GM19324 (cell line): ENCODE measurements at regions not wholly inside any gene's neighbourhood (a gene's known extent, or its start where the extent isn't known, plus 50 kb on each side); places are given as distances from the start of the nearest gene placed in this dataset.

Source experiments
- ATAC-seq: cut with Tn5 transposase; IDR thresholded peaks from one replicate; pipeline ENCODE4 v1.9.1; 2021; ENCODE audit warnings: mild to moderate bottlenecking, moderate library complexity; ENCODE audit not compliant: unreplicated experiment, low FRiP score

- no peak for ATAC-seq
These were observed 478.8 kb upstream of the RAG2 start for GRCh38 chr11:37076866-37077265.

GRCh38 chr11:37072538-37073055 is 474.6 kb upstream of the RAG2 start:
- no peak for ATAC-seq

DNA sequence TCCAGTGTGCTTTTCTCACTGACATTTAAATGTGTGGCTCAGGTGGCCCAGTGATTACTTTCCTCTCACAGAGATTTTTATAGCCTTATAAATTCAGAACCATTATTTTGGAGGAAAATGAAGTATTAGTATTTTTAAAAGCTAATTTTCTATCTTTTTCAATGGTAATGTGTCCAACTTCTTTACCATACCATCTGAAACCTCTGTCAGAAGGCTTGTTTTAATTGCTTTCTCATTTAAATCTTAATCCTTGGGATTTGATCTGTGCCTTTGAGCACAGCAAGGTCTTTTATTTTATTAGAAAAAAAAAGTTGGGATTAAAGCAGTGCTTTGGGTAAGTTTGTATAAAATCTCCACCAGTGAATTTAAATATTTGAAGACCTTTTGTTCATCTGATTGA is 452.3 kb upstream of the RAG2 start:
- ATAC-seq: no peak

DNA sequence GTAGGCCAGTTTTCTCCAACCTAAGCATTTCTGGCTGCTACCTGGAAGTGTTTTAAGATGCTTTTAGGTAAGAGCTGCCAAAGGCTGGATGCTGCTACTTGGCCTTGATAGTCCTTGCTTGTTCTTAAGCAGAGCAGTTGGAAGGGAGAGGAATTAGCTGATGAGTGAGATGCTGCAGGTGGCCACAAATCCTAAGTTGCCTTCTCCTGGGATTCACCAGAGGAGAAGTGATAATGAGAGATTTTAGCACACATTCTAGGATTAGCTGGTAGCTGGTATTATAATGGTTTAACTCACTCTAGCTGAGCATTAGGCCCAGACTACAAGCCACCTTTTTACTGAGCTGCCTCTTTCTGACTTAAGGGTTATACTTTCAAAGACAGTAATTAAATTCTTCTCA is 442.9 kb upstream of the RAG2 start:
- ATAC-seq: no peak

GRCh38 chr11:37038911-37039310 is 440.9 kb upstream of the RAG2 start:
- no peak for ATAC-seq

DNA sequence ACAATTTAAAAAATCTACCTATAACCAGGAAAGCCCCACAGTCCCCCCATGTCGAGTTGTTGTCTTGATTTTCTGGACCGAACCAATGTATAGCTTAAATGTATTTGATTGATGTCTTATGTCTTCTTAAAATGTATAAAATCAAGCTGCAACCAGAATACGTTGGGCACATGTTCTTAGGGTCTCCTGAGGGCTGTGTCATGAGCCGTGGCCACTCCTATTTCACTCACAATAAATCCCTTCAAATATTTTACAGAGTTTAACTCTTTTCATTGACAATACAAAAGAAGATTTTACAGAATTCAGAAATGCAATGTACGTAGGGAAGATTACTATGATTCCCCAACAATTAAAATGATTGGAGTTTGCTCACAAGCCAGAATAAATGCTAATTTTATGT is 428.7 kb upstream of the RAG2 start:
- ATAC-seq: no peak

DNA sequence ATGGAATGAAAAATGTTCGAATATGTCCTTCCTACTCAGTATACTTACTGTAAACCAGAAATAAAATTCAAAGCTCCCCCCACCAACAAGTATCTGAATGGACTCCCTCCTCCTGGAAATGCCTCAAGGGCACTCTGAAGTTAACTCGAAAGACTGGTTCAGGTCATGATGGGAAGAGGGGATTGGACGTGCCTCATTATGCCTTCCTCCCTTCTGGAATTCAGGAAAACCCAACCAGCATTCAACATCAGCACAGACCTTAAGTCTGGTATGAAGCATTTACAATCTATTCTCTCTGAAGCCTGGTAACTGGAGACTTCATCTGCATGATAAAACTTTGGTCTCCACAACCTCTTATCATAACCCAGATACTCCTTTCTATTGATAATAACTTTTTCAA is 428.3 kb upstream of the RAG2 start:
- no peak for ATAC-seq

GRCh38 chr11:37006563-37006962 is 408.5 kb upstream of the RAG2 start:
- ATAC-seq: no peak

- ATAC-seq: no peak
These were observed 404.8 kb upstream of the RAG2 start for GRCh38 chr11:37002831-37003230.

DNA sequence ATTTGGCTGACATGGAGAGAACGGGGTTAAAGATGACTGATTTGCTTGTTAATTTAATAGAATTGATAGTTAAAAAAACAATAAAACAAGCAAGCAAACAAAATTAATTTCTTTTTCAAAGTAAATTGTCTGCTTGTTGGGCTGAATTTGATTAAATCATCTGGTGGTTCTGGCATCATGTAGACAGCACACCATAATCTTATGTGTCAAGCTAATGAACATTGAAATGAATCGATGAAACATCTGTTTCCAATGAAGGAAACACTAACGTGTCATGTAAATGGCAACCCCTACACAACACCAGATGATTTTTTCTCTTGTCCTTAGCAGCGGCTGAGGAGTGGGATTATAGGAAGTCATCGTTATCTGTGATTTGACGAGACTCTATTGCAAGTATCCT is 399.6 kb upstream of the RAG2 start:
- no peak for ATAC-seq

- ATAC-seq: no peak
These were observed 398.8 kb upstream of the RAG2 start for GRCh38 chr11:36996795-36997194.

- ATAC-seq: no peak
These were observed 396.2 kb upstream of the RAG2 start for GRCh38 chr11:36994208-36994607.

- ATAC-seq: no peak
These were observed 390.5 kb upstream of the RAG2 start for GRCh38 chr11:36988556-36988955.

GRCh38 chr11:36985562-36985961 is 387.5 kb upstream of the RAG2 start:
- ATAC-seq: no peak

- ATAC-seq: no peak
These were observed 378.7 kb upstream of the RAG2 start for GRCh38 chr11:36976741-36977140.

DNA sequence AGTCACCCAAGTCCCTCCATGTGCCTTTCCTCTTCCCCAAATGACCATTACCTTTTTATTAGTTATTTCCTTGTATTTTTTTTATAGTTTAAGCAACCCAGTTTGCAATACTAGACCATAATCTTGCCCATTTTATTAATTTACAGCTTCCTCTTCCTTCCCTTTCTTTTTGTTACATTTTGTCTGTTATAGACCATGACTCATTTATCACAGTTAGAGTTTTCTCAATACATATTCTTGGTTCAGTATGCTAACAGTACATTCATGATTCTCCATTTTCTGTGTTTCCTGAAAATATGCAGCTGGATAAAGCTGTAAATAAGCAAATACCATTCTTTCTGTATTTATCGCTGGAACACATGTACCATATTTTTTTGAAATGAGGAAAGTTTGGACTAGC is 376.7 kb upstream of the RAG2 start:
- no peak for ATAC-seq

DNA sequence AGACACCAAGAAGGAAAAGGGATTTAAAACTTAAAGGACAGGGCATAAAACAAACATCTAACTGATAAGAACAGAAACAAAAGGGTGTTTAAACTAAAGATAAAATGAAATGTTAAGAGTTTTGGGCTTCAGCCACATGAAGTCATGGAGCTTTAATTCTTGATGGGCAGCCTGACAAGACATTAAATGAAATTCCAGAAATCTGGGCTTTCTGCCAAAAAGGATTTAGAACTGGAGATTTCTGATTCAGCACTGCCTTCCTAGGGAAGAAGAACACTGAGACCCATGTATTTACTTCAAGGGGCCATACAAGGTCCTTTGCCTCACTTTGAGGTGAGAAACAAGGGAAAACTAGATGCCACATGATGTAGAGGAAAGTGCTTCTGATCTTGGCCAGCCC is 355.9 kb upstream of the RAG2 start:
- no peak for ATAC-seq

DNA sequence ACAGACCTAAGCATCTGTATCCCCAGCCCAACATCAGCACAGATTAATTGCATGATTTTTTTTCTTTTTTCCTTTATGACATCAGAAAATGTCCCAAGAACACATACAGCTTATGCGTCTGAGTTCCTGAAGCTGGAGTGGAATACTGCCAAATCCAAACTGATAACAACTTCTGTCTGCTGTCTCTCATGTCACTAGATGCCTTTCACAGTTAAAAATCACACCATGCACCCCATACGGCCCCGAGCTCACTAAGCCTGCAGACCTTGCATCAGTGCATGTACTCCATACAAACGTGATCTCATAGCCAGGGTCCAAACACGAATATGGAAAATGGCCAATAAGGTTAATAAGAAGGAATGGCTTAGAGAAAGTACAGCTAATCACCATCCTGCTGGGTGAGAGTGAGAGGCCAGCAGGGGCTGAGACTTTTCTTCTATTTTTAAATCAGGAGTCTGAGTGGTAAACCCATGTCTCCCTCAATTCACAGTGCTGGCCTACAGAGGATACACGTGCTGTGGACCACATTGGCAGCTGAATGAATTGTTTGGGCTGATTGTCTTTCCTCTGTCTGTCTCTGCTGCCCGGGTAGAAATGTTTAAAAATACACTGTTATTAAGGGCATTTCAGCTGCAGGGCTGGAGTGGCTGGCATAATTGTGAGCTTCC is 350.6 kb upstream of the RAG2 start:
- no peak for ATAC-seq

DNA sequence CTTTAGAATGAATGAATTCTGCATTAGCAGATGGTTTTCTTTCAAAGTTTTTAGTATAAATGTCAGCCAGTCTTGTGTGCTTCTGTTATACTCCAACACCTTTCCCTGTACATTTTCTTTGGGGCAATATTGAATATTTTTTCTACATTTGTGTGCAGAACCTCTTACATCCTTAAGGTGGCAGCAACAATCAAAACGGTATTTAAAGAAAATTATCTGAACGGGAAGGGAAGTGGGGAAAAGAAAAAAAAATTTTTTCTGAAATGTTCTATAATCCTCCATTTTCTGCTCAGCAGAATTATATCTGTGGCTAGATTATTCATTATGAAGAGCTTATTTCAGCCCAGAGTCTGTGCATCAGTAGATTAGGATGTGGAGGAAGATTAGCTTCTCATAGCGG is 347.3 kb upstream of the RAG2 start:
- ATAC-seq: no peak

DNA sequence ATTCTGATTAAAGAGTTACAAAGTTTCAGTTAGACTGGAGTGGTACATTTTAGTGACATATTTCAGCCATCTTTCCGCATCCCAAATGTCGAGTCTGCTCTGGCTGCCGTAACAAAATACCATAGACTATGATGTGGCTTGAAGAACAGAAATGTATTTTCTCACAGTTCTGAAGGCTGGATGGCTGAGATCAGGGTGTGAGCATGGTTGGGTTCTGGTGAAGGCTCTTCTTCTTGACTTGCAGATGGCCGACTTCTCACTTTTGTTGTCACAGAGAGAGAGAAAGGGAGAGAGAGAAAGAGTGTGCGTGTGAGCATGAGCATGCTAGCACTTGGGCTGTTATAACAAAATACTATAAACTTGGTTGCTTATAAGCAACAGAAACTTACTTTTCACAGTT is 335.4 kb upstream of the RAG2 start:
- no peak for ATAC-seq

DNA sequence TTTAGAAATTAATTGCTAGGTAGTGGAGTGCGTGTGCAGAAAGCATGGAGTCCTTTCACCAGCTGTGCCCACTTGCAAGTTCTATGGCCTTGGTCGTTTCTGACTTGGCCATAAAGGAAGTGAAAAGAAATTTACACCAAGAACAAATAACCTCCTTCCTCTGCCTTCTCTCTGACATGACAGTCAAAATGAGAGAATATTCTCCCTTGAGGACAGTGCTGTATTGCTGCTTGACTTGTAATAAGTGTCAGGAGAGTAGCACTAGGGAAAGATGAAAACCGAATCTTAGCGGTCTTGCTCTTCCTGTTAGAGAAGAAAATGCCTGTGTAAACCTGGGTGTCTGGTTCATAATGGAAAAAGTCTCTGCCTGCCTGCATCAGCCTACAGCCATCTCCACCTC is 333.1 kb upstream of the RAG2 start:
- ATAC-seq: no peak

GRCh38 chr11:36930256-36930655 is 332.2 kb upstream of the RAG2 start:
- ATAC-seq: no peak

DNA sequence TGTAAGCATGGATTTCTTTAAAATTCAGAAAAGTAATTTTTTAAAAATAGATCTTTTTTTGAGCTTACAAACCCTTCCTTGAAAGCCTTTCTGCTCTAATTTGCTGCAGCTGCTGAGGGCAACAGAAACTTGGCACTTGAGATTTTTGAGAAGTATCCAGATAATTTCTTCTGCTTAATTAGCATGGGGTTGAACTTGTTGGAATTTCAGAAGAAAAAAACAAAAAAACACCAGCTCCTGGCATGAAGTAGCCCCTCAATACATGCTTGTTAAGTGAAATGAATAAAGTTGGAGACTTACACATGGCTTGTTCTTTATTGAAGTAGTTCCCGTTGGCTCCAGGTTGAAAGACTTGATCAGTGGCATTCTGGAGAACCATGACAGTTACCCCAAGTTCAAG is 331.4 kb upstream of the RAG2 start:
- no peak for ATAC-seq
